HG02943 (cell line): ENCODE measurements at regions not wholly inside any gene's neighbourhood (a gene's known extent, or its start where the extent isn't known, plus 50 kb on each side); places are given as distances from the start of the nearest gene placed in this dataset.

ENCODE experiments used
- ATAC-seq: cut with Tn5 transposase; IDR thresholded peaks from one replicate; pipeline ENCODE4 v1.9.1; 2021; ENCODE audit warnings: mild to moderate bottlenecking, low read depth, moderate library complexity; ENCODE audit not compliant: unreplicated experiment

DNA sequence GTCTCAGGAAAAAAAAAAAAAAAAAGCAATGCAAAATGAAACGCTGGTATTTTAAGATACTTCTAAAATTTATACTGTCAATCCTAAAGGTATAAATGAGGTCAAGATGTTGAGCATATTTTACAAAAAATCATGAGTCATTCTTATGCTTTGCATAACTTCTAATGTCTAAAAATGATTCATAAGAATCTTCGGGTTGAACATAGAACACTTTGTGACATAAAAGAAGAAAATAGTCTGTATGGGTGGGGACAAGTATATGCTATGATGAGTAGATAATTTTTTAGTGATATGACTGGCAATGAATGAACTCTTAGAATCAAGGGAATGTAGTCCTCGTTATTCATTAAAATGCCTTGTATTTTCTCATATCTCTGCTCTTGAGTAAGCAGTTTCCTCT is 416.9 kb upstream of the USP24 start:
- no peak for ATAC-seq

DNA sequence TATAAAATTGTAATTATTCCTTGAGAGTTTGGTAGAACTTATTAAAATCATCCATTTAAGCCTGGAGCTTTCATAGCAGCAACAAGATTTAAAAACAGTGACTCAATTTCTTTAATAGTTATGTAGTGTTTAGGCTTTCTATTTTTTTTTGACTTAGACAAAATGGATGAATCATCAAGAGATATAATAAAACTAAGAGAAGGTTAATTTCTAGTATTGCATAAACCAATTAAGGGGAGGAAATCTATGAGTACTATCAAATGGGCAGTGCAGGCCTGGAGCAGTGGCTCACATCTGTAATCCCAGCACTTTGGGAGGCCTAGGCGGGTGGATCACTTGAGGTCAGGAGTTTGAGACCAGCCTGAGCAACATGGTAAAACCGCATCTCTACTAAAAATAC is 416.3 kb upstream of the USP24 start:
- ATAC-seq, result no peak

DNA sequence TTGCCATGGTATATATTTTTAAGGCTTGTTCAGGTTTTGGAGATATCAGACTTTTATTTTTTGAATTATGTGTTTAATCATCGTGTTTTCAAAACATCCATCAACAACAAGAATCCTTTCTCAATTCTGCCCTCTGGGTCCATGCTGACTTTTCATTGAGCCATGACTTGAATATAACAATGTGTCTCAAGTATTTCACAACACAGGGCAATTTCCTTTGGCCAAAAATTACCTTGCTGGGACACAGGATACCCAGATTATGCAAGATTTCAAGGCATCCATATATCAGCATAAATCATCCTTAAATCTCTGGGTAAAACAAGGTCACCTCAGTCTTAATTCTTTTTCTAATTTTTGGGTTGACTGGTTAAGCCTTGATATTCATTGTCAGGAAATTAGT is 411.2 kb upstream of the USP24 start:
- ATAC-seq, result no peak

DNA sequence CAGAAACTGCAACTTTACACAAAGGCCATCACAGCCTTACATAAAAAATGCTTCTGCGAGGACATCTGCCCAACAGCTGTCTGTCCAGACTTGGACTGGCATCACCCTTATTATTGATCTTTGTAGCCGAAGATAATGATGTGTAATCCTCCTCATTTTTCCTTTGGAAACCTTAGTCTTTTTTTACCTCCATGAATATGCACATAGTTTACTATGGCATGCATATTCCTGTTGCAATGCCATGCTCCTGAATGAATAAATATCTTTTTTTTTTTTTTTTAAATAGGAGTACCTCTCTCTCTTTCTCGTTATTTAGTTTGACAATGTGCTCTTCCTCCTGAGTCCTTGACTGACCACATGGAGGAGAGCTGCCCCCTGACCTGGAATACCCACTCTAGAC is 409.6 kb upstream of the USP24 start:
- ATAC-seq, result no peak

DNA sequence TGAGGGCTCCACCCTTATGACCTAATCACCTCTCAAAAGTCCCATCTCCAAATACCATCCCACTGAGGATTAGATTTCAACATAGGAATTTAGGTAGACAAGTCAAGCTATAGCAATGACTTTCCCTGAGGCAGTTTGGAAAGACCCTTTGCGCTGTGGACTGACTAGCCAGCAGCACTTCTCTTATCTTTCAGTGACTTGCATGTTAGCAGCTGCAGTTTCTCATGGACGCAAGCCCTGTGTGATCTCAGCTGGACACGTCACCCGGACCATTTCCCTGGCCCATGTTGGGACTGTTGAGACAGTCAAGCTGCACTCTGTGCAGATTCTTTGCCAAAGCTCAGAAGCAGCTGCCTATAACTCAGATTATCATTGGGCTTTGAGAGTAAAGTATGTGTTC is 408.1 kb upstream of the USP24 start:
- ATAC-seq, result no peak

DNA sequence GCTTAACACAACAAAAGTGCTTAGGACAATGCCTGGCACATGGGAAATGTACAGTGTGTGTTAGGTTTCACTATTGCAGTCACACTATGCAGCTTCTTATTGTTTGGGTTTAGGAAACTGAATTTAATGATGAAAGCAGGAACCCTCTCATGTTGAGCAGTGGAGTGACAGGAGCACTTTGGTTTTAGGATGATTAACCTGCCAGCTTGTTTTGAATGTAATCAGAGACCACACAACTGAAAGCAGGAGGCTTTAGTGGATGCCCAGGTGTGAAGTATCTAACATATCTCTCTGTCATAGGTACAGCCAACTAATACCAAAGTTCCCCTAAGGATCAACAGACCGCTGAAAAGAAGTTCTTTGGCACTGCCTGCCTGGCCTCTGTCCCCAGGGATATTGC is 406.9 kb upstream of the USP24 start:
- no peak for ATAC-seq

DNA sequence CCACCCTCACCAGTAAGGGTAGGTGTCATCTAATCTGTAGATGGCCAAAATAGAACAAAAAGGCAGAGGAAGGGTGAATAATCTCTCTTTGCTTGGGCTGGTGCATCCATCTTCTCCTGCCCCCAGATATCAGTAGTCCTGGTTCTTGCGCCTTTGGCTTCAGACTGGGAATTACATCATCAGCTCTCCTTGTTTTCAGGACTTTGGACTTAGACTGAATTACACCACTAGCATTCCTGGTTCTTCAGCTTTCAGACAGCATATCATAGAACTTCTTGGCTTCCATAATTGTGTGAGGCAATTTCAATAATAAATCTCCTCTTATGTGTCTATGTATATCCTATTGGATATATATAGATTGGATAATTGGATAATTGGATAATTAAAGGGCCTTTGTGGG is 403.0 kb upstream of the USP24 start:
- ATAC-seq, result no peak

DNA sequence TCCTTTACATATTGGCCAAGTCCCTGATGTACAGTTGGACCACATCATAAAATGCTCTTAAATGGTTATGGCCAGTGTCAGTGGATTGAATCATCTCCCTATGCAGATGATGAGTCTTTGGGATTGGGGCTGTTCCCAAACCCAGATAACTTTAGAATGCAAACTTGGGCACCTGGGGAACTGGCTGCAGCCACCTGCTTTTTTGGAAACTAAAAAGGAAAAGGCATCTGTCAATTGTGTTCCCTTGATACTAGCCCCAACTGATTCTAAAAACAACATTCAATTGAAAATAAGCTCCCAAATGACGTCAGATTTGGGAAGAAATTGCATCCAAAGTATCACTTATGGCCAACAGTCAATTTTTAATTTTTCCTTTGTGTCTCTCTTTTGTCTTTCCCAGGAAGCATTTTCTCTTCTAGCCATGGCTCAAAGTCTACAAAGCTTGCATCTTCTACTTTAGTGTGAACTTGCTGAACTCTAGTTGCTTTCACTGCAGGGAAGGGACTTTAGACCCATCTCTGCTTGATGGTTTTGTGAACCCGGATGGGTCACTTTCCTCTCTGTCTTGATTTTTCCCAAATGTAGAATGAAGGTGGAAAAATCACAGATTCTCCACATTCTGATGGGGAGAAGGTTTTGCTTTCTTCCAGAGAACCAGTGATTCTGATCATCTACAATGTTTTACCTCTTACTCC is 402.3 kb upstream of the USP24 start:
- ATAC-seq, result no peak

DNA sequence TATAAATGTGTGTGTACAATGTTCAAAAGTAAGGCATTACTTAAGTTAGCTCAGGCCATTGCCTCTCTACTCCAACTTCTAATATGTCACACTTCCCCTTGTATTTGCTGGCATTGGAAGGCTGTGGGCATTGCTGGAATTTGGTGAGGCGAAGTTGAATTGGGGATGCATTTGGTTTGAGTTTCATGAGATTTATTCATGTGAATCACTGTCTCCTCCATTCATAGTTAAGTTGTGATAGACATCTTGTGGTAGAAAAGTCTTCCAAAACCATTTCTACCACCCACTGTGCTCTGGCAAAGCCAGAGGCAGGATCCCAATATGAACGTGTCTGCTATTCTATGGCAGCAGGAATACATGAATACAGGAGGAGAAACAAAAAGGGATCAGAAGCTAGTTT is 397.8 kb upstream of the USP24 start:
- ATAC-seq, result no peak

DNA sequence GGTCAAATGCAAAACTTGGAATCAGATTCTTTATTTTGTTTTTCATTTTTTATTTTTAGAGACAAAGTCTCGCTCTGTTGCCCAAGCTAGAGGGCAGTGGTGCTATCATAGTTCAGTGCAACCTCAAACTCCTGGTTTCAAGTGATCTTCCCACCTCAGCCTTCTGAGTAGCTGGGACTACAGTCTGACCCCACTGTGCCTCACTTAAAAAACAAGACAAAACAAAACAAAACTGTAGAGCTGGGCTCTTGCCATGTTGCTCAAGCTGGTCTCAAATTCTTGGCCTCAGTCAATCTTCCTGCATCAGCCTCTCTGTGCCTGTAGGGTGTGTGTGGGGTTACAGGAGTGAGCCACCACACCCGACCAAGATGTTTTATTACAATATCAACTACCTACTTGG is 396.0 kb upstream of the USP24 start:
- no peak for ATAC-seq

DNA sequence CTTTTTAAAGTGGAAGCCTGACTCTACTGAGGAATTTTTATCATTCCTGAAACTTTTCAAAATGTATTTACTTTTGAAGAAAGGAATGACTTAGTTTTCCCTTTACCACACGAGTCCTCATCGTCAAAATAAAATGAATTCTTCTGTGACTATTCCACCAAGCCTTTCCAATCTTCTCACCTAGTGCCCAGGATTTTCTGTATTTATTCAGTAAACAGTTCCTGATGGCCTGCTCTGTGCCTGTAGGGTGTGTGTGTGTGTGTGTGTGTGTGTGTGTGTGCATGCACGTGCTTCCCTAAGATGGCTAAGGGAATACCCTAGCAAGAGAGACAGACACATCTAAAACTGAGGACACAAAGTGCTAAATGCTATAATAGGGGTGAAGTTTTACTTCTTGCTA is 395.0 kb upstream of the USP24 start:
- ATAC-seq, result no peak

DNA sequence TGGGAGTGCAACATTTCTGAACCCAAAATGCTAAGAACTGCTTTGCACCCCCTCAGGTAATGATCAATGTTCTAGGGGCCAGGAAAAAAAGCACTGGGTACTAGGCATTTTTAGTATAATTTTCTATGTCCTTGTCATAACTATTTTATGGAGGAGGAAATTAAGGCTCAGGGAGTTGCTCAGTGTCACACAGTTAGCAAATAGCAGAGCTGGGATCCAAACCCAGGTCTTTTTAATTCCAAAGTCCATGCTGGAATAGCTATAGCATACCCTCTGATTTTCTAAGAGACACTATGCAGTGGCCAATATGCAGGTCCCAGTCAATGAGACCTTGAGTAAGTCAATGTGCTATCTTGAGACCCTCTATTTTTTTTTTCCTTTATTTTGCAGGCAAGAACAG is 394.5 kb upstream of the USP24 start:
- ATAC-seq, result no peak

DNA sequence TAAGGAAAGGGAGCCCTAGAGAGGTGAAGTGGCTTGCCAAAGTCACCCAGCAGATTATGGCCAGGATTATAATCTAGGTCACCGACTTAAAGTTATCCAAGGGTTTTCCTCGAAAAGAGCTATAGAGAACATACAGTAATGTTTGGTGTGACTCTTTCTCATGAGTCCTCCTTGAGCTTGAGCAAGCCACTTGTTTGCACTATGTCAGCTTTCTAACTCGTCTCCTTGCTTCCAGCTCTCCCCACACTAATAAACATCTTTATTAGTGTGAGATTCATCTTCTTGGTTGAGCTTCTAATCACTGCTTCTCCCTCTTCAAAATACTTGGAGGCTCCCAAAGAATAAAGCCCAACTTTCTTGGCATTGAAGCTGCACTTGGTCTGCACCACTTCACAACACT is 390.0 kb upstream of the USP24 start:
- ATAC-seq, result no peak

DNA sequence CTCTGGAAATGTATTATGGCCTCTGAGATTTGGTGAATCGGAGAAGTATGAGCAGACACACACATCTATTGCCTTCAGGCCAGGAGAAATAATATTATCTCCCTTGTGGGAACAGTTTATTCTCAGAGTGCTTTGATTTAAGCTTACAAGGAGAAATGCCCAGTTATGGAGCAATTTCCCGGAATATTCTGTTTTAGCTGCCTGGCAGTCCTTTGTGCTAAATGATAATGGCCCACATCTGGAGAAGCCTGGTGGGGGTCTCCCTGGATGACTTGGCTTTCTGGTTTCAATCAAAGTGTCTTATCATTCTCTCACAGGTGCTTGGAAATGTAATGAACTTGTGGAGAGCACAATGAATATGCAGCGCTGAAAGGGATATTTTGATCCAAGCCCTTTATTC is 389.6 kb upstream of the USP24 start:
- no peak for ATAC-seq

DNA sequence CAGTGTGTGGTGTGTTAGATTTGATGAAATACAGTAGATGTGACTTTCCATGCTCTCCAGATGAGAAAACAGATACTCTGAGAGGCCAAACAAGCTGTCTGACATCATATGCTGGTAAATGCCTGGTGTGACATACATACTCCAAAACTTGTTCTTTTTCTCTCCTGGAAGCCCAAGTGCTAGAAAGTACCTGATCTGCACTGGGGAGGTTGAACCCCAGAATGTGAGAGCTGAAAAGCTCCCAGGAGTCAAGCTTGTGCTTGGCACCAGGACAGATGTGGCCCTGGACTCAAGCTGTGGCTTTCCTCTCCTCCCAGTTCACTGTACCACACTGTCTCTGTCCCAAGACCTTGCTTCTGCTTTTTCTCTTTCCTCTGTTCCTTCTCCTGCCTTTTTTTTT is 389.0 kb upstream of the USP24 start:
- no peak for ATAC-seq

DNA sequence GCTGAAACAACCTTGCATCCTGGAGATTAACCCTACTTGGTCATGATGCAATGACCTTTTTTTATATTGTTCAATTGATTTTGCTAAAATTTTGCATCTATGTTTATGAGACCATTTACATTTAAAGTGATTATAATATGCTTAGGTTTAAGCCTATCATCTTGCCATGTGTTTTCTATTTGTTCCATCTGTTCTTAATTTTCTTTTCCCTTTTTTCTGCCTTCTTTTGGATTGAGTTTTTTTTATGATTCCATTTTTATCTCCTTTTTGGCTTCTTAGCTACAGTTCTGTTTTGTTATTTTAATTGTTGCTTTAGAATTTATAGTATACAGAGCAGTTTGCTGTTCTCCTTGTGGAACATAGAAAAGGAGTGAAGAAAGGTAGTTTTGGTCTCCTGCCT is 385.1 kb upstream of the USP24 start:
- ATAC-seq, result no peak

DNA sequence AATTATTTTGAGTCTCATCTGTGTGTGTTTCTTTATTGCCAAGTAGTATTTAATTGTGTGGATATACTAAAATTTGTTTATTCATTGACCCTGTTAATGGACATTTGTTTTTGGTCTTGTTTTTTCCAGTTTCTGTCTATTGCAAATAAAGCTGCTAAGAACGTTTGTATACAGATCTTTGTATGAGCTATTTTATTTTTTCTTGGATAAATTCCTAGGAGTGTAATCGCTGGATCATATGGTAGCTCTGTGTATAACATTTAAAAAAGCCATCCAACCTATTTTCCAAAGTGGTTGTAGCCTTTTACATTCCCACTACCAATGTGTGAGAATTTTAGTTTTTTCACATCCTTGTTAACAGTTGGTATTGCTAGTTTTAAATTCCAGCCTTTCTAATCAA is 382.7 kb upstream of the USP24 start:
- no peak for ATAC-seq

DNA sequence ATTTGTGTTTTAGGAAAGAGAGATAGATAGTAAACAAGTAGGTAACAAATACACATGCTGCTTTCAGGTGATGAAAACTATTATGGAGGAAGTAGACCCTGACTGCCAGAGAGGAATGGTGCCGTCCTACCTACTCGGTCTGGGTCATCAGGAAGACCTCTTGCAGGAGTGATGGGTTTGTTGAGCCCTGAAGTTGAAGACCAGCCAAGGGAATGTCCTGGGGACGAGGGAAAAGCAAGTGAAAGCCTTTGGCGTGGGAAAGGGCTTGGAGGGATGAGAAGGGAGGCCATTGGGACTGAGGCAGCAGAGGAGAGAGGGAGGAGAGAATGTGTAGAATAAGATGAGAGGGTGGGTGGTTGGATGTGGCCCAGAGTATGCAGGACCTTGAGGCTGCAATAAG is 379.5 kb upstream of the USP24 start:
- ATAC-seq, result no peak

DNA sequence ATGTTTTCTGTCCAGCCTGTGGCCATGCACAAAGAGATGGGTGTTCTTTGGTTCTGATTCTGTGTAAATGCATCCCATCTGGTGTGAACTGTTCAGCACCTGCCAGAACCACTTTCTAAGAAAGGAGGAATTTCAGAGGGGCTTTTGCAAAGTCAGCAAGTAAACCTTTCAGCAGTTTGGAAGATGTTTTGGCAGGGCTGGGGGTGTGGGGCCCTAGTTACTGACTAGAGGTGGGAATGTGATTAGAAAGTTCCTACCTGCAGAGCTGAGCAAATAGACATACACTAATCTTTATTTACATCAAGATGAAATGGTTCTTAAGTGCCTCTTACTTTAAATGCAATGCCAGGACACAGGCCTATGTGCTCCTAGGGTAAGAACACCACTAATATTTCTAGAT is 378.1 kb upstream of the USP24 start:
- no peak for ATAC-seq

DNA sequence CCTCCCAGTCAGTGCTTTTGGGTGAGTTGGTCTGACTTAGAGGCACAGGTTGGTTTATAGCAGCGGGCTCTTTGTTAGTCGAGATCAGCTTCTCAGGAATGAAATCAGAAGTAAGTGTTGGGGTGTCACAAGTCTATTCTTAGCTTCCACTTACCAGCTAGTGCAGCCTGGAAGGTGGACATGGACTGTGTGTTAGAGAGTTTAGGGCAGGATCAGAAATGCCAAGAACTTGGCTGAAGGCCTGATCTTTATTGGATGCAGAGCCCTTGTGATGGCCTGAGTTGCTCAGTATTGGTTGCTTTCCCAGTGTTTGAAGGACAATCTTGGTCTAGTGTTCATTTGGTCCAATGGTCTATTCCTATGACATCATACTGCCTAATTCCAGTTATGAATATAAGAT is 377.0 kb upstream of the USP24 start:
- no peak for ATAC-seq

DNA sequence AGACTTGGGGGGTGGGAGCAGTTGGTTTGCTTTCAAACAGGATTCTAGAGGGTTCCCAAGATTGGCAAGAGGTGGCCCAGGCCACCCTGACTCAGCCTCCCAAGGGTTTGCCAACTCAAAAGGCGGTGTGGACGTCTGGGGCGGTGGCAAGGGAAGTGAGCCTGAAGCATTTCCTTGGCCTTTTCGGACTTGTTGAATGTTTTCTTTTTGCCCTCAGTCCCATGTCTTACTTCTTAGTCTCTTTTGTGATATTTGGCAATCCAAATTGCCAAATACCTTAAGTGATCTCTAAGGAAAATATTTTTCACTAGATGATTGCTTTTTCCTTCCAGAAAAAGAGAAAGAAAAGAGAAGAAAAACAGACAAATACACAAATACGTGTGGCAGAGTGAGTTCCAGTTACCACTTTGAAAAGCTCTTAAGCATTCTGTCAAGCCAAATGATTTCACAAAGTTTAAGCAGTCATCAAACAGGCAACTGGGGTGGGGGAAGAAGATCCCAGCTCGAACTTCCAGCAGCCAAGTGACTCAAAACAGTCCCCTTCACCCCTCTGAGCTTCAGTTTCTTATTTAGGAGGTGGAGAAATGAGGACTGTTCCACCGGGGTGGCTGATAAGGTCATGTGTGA is 374.6 kb upstream of the USP24 start:
- no peak for ATAC-seq

DNA sequence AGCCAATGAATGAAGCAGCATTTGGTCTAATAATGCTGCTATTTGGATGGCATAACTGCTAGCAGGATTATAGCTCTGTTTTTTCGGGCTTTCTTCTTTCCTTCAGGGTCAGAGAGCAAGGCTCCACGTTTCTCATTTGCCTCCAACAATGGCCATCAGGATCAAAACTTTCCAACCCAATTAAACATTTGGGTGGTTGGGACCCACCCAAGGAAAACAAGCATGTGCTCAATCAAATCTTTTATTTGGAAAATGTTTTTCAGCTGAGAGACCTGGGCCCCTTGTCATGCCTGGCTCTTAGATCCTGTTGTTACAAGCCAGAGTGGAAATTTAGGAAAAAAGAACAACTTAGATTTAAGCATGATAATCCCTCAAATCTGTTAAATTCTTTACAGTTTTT is 373.1 kb upstream of the USP24 start:
- ATAC-seq, result no peak

DNA sequence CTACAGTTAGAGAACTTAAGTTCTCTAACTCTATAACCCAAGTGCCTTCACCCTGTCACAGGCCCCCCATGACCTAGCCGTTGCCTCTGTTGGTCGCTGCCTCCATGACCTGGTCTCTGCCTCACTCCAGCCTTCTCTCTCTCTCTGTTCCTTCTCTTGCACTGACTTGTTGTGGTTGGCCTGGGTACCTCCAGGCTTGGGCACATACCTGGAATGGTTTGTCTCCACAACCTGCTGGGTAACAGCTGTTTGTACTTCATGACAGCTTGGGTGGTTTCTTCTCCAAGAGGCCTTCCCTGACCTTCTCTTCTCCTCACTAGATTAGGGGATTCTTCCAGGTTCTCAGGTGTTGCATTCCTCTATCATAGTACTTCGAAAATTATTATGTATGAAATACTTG is 371.6 kb upstream of the USP24 start:
- no peak for ATAC-seq
